Left lung (tissue), 4 donors: ENCODE measurements at regions not wholly inside any gene's neighbourhood (a gene's known extent, or its start where the extent isn't known, plus 50 kb on each side); places are given as distances from the start of the nearest gene placed in this dataset.

ENCODE experiments used
- ATAC-seq: fragments of 200-7000 bp; cut with Tn5 transposase; one replicate; pipeline ENCODE4 v1.9.1; 2020; ENCODE audit warnings: moderate library complexity
- DNase-seq, 4 donors: peaks; one replicate each; pipeline ENCODE4 v3.0.0-alpha.2; 2013 to 2020
- H3K27ac ChIP-seq, 2 donors: fragments of 200-600 bp; sonication (generic) in 1 of 2; one replicate each; pipeline versions ENCODE4 v1.5.0 to v1.8.0; 2020 to 2021
- H3K27me3 ChIP-seq, 2 donors: fragments of 200-600 bp; sonication (generic) in 1 of 2; one replicate each; pipeline versions ENCODE4 v1.5.0 to v1.8.0; 2020 to 2021
- H3K36me3 ChIP-seq, 2 donors: fragments of 200-600 bp; sonication (generic) in 1 of 2; one replicate each; pipeline versions ENCODE4 v1.5.0 to v1.8.0; 2020 to 2021
- H3K4me1 ChIP-seq, 2 donors: fragments of 200-600 bp; one replicate each; pipeline ENCODE4 v1.8.0; 2021
- H3K4me3 ChIP-seq, 2 donors: fragments of 200-600 bp; sonication (generic) in 1 of 2; one replicate each; pipeline versions ENCODE4 v1.5.0 to v1.8.0; 2020 to 2021; ENCODE audit warnings: mild to moderate bottlenecking in 1 of 2
- H3K9me3 ChIP-seq, 2 donors: fragments of 200-600 bp; sonication (generic) in 1 of 2; one replicate each; pipeline versions ENCODE4 v1.5.0 to v1.8.0; 2020 to 2021
- intact Hi-C, 2 donors: fragments of 100-400 bp; cut with DNase I; formaldehyde crosslinking; loops; one replicate each; pipeline versions ENCODE4 v1.11.2 to v1.14.2; 2022
- TF ChIP-seq, protein P1 (sequence below), 2 donors: fragments of 200-600 bp; sonication (generic) in 1 of 2; IDR thresholded peaks; one replicate each; pipeline versions ENCODE4 v1.5.0 to v1.8.0; 2021; ENCODE audit warnings: antibody characterized with exemption in 2 of 2
- donor health status: DM: no; HTN: yes; CAD: no.
- donor health status: DM: no; HTN: no; CAD: no.

DNA sequence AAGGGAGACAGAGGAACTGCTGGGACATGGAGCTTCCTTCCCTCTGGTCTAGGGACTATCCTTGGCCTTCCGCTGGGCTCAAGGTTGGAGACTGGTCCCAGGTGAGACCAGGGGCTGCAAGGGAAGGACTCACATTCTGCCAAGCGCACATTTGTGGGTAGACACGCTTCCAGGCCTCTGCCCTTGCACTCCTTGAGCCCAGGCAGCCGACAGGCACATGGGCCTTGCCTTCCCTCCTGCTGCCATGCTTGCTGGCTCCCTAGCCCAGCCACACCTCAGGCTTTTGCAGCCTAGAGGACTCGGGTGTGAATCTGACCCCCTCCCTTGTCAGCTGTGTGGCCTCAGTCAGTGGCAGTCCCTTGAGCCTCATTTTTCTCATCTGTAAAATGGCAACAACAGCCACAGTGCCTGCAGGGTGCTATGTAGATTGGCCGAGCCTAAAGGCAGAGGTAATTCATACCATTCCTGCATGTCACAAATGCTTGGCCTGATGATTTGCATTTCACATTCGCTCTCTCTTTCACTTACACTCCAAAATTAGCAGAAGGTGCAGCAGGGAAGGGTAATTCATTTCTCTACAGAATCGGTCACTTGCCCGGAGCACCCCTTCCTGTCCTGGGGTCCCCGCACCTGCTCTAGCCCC, 57.6 kb upstream of the NECTIN1 start:
- Histone ChIP-seq H3K4me1 (no peaks in the 10 kb centered on the region), H3K4me3 (no peak overlapping the region), H3K9me3 (peaks cover 0 to 6% of the 10 kb centered on the region in 2 donors), H3K27ac (no peak overlapping the region), H3K27me3 (peaks cover 0 to 57% of the 10 kb centered on the region in 2 donors), H3K36me3 (no peaks in the 10 kb centered on the region)
- intact Hi-C loops = no loop called here
- ATAC-seq (no peak), DNase-seq (no peak)
- TF ChIP-seq, protein P1, sequence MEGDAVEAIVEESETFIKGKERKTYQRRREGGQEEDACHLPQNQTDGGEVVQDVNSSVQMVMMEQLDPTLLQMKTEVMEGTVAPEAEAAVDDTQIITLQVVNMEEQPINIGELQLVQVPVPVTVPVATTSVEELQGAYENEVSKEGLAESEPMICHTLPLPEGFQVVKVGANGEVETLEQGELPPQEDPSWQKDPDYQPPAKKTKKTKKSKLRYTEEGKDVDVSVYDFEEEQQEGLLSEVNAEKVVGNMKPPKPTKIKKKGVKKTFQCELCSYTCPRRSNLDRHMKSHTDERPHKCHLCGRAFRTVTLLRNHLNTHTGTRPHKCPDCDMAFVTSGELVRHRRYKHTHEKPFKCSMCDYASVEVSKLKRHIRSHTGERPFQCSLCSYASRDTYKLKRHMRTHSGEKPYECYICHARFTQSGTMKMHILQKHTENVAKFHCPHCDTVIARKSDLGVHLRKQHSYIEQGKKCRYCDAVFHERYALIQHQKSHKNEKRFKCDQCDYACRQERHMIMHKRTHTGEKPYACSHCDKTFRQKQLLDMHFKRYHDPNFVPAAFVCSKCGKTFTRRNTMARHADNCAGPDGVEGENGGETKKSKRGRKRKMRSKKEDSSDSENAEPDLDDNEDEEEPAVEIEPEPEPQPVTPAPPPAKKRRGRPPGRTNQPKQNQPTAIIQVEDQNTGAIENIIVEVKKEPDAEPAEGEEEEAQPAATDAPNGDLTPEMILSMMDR (IDR thresholded peaks at IDR 0.05) = no peak

DNA sequence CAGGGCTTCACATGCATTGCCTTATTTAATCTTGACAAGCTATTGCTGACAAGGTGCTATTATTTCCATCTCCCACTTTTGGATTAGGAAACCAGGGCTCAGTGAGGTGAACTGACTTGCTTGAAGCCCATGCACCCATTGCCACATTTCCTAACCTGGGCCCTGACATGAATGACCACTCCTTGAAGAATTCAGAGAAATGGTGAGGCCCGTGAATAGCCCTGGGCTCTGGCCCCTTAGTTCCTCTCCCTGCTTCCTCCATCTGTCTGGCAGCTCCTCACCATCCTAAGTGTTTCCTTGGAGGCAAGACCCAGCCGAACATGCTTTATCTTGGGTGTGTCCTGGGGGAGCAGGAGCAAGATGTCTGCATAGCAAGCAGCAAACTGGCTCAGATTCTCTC, 56.1 kb upstream of the NECTIN1 start:
- Histone ChIP-seq H3K4me3 (no peak overlapping the region), H3K27me3 (peaks cover 0 to 60% of the 10 kb centered on the region in 2 donors), H3K4me1 (no peaks in the 10 kb centered on the region), H3K27ac (no peak overlapping the region), H3K36me3 (no peaks in the 10 kb centered on the region), H3K9me3 (peaks cover 0 to 6% of the 10 kb centered on the region in 2 donors)
- TF ChIP-seq, protein P1 (IDR thresholded peaks at IDR 0.05) = no peak
- no peak for ATAC-seq
- no peak for DNase-seq
- intact Hi-C loops = no loop called here

DNA sequence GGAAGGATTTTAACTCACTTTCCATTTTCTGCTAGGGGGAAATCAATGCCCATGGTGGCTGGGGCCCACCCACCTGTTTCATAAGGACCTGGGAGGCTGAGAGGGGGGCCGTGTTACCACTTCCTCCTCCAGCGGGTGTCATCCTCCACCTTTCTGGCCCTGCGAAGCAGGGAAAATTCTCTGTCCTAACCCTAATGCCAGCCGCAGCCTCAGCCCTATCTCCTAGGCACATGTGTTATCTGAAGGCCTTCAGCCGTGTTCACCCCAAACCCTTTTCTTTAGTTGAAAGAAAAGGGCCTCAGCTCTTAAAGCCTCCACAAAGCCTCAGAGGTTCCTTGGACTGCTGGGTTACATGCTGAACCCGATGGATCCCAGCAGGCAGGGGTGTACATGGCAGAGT, 55.4 kb upstream of the NECTIN1 start:
- Histone ChIP-seq H3K9me3 (peaks cover 0 to 6% of the 10 kb centered on the region in 2 donors), H3K27me3 (peaks cover 0 to 60% of the 10 kb centered on the region in 2 donors), H3K36me3 (no peaks in the 10 kb centered on the region), H3K4me1 (no peaks in the 10 kb centered on the region), H3K27ac (no peak overlapping the region), H3K4me3 (no peak overlapping the region)
- ATAC-seq = no peak
- TF ChIP-seq, protein P1 (IDR thresholded peaks at IDR 0.05) = no peak
- peak in 1 of 4 donors; percentile 20 for DNase-seq
- intact Hi-C loops = no loop called here

DNA sequence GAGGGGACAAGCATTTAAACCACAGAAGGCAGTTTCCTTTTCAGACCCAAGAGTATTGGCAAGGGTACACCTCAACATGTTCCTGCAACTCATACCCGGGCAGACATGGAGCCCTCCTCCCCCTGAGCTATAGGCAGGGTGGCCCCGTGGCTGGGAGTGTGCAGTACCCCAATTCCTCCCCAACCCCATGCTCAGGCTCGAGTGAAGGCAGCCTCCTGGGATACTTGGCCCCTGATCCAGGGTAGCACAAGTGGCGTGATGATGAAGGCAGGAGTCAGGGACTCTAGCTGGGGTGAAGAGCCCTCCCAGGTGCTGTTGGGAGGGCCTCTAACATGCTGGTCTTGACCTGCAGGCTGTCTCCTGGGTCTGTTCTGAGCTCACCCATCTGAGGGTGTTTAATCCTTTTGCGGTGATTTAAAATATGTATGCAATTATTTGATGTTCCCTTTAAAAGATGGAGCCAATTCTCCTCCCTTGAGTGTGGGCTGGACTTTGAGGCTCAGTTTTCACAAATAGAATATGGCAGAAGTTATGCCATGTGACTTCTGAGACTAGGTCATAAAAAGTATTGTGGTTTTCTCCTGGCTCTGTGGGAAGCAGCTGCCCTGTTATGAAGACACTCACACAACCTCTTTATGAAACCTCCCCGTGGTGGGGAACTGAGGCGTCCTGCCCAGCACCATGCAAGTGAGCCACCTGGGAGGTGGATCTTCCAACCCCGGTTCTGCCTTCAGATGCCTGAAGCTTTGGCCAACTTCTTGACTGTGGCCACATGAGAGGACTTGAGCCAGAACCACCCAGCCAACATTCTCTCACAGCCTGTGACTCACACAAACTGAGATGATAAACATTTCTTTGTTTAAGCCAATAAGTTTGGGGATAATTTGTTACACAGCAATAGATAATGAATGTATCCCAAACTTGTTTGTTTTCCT, 54.7 kb upstream of the NECTIN1 start:
- Histone ChIP-seq H3K36me3 (no peaks in the 10 kb centered on the region), H3K9me3 (peaks cover 0 to 6% of the 10 kb centered on the region in 2 donors), H3K27ac (no peak overlapping the region), H3K4me1 (no peaks in the 10 kb centered on the region), H3K4me3 (no peak overlapping the region), H3K27me3 (peaks cover 0 to 58% of the 10 kb centered on the region in 2 donors)
- intact Hi-C loops = no loop called here
- DNase-seq (peak in 1 of 4 donors; percentile 43), ATAC-seq (no peak)
- TF ChIP-seq, protein P1 (IDR thresholded peaks at IDR 0.05) = no peak

DNA sequence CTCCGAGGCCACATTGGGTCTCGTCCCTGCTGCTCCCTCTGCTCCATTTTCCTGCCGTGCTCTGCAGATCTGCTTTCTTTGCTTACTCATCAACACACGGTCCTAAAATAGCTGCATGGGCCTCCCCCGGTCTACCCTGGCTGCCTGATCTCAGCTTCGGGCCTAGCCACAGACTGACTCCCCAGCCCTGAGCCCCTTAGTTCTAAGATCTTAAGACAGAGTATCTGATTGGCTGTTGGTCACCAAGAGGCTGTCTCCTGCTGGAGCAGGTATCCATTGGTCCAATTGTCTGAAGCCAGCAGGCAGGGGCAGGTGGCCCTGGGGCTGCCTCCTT, 53.7 kb upstream of the NECTIN1 start:
- TF ChIP-seq, protein P1 (IDR thresholded peaks at IDR 0.05) = no peak
- Histone ChIP-seq H3K9me3 (peaks cover 0 to 6% of the 10 kb centered on the region in 2 donors), H3K4me3 (no peak overlapping the region), H3K27ac (no peak overlapping the region), H3K4me1 (no peaks in the 10 kb centered on the region), H3K36me3 (no peaks in the 10 kb centered on the region), H3K27me3 (peaks cover 0 to 56% of the 10 kb centered on the region in 2 donors)
- DNase-seq = peak in 1 of 4 donors; percentile 12
- ATAC-seq = no peak
- intact Hi-C loops = no loop called here
